H9 (cell line): ENCODE measurements at regions not wholly inside any gene's neighbourhood (a gene's known extent, or its start where the extent isn't known, plus 50 kb on each side); places are given as distances from the start of the nearest gene placed in this dataset.

ENCODE experiments used
- DNase-seq: peaks from one replicate; pipeline ENCODE4 v3.0.0-alpha.2; 2017
- H2AFZ ChIP-seq: one replicate; pipeline ENCODE4 v1.6.1; 2013; ENCODE audit warnings: mild to moderate bottlenecking, low read length, control low read depth, moderate library complexity
- H2AK5ac ChIP-seq: 2 replicates; pipeline ENCODE4 v1.6.1; 2013; ENCODE audit warnings: low read length, control low read depth, mixed read lengths; ENCODE audit not compliant: insufficient read length
- H2BK120ac ChIP-seq: one replicate; pipeline ENCODE4 v1.6.1; 2013; ENCODE audit warnings: low read depth, mild to moderate bottlenecking, low read length, control low read depth, inconsistent platforms; ENCODE audit not compliant: poor library complexity, severe bottlenecking
- H2BK12ac ChIP-seq: 2 replicates; pipeline ENCODE4 v1.6.1; 2013; ENCODE audit warnings: low read length, control low read depth, mixed read lengths, low read depth; ENCODE audit not compliant: insufficient read length
- H2BK15ac ChIP-seq: 2 replicates; pipeline ENCODE4 v1.6.1; 2013; ENCODE audit warnings: low read depth, low read length, control low read depth
- H2BK20ac ChIP-seq: one replicate; pipeline ENCODE4 v1.6.1; 2013; ENCODE audit warnings: low read depth, mild to moderate bottlenecking, low read length, control low read depth, inconsistent platforms; ENCODE audit not compliant: poor library complexity, severe bottlenecking
- H2BK5ac ChIP-seq: 2 replicates; pipeline ENCODE4 v1.6.1; 2013; ENCODE audit warnings: low read length, control low read depth, mixed read lengths; ENCODE audit not compliant: insufficient read length
- H3K14ac ChIP-seq: 2 replicates; pipeline ENCODE4 v1.6.1; 2013; ENCODE audit warnings: low read length, control low read depth; ENCODE audit not compliant: insufficient read depth
- H3K18ac ChIP-seq: 2 replicates; pipeline ENCODE4 v1.6.1; 2013; ENCODE audit warnings: low read depth, mild to moderate bottlenecking, mixed read lengths, low read length, control low read depth; ENCODE audit not compliant: insufficient read length
- H3K23ac ChIP-seq: 2 replicates; pipeline ENCODE4 v1.6.1; 2013; ENCODE audit warnings: low read length, control low read depth, mixed read lengths, low read depth; ENCODE audit not compliant: insufficient read length
- H3K23me2 ChIP-seq: 2 replicates; pipeline ENCODE4 v1.6.1; 2013; ENCODE audit warnings: low read depth, mild to moderate bottlenecking, mixed read lengths, low read length, control low read depth; ENCODE audit not compliant: insufficient read length, poor library complexity, severe bottlenecking
- H3K27ac ChIP-seq: 2 replicates; pipeline ENCODE4 v1.5.1; 2013; ENCODE audit warnings: low read length, control low read depth, mixed read lengths, low read depth; ENCODE audit not compliant: insufficient read length
- H3K27me3 ChIP-seq: 2 replicates; pipeline ENCODE4 v1.6.1; 2013; ENCODE audit warnings: low read length, control low read depth, inconsistent platforms; ENCODE audit not compliant: insufficient read depth
- H3K4ac ChIP-seq: 2 replicates; pipeline ENCODE4 v1.6.1; 2013; ENCODE audit warnings: low read depth, mild to moderate bottlenecking, control low read depth, inconsistent platforms, low read length, moderate library complexity
- H3K4me1 ChIP-seq: 2 replicates; pipeline ENCODE4 v1.6.1; 2013; ENCODE audit warnings: low read length, control low read depth, inconsistent platforms; ENCODE audit not compliant: insufficient read depth
- H3K4me2 ChIP-seq: 2 replicates; pipeline ENCODE4 v1.6.1; 2013; ENCODE audit warnings: low read length, control low read depth, mixed read lengths; ENCODE audit not compliant: insufficient read length, insufficient read depth
- H3K56ac ChIP-seq: 2 replicates; pipeline ENCODE4 v1.6.1; 2013; ENCODE audit warnings: low read depth, mild to moderate bottlenecking, mixed read lengths, low read length, control low read depth; ENCODE audit not compliant: insufficient read length
- H3K79me1 ChIP-seq: 2 replicates; pipeline ENCODE4 v1.6.1; 2013; ENCODE audit warnings: low read depth, mild to moderate bottlenecking, moderate library complexity, low read length, control low read depth, inconsistent platforms; ENCODE audit not compliant: insufficient read depth, poor library complexity, severe bottlenecking
- H3K79me2 ChIP-seq: 2 replicates; pipeline ENCODE4 v1.6.1; 2013; ENCODE audit warnings: low read length, control low read depth, inconsistent platforms; ENCODE audit not compliant: insufficient read depth
- H3K9ac ChIP-seq: 2 replicates; pipeline ENCODE4 v1.6.1; 2013; ENCODE audit warnings: low read length, control low read depth, mixed read lengths; ENCODE audit not compliant: insufficient read length; ENCODE audit errors: extremely low read depth
- H3K9me3 ChIP-seq: one replicate; pipeline ENCODE4 v1.6.1; 2013; ENCODE audit warnings: low read depth, low read length, inconsistent platforms; ENCODE audit not compliant: control insufficient read depth
- H3T11ph ChIP-seq: one replicate; pipeline ENCODE4 v1.6.1; 2013; ENCODE audit warnings: mild to moderate bottlenecking, low read length, control low read depth, inconsistent platforms
- H4K20me1 ChIP-seq: one replicate; pipeline ENCODE4 v1.6.1; 2013; ENCODE audit not compliant: control insufficient read depth, insufficient read length, insufficient read depth
- H4K5ac ChIP-seq: 2 replicates; pipeline ENCODE4 v1.6.1; 2013; ENCODE audit warnings: low read depth, mild to moderate bottlenecking, mixed read lengths, low read length, control low read depth; ENCODE audit not compliant: insufficient read length
- H4K8ac ChIP-seq: replicated peaks from 2 replicates; pipeline ENCODE4 v1.6.1; 2013; ENCODE audit warnings: low read length, control low read depth, mixed read lengths, low read depth; ENCODE audit not compliant: insufficient read length
- H4K91ac ChIP-seq: 2 replicates; pipeline ENCODE4 v1.6.1; 2013; ENCODE audit warnings: low read depth, mild to moderate bottlenecking, moderate library complexity, mixed read lengths, low read length, control low read depth; ENCODE audit not compliant: insufficient read length
- H3K27ac Mint-ChIP-seq, 3 experiments: 2 replicates in 2 of 3; 3 replicates in 1 of 3; pipeline ENCODE4 v1.8.0; 2020 to 2021; ENCODE audit warnings: mixed read lengths in 3 of 3, mild to moderate bottlenecking in 1 of 3, moderate library complexity in 1 of 3
- H3K27me3 Mint-ChIP-seq: 2 replicates; pipeline ENCODE4 v1.8.0; 2021; ENCODE audit warnings: low read depth, mild to moderate bottlenecking, moderate library complexity, mixed read lengths
- H3K36me3 Mint-ChIP-seq, 3 experiments: 2 replicates in 2 of 3; 3 replicates in 1 of 3; pipeline ENCODE4 v1.8.0; 2020 to 2021; ENCODE audit warnings: low read depth in 3 of 3, mixed read lengths in 3 of 3; ENCODE audit not compliant: insufficient read depth in 1 of 3
- H3K4me1 Mint-ChIP-seq, 2 experiments: 2 replicates each; pipeline ENCODE4 v1.8.0; 2020; ENCODE audit warnings: mixed read lengths in 2 of 2
- H3K4me3 Mint-ChIP-seq, 2 experiments: 2 replicates in 1 of 2; 3 replicates in 1 of 2; pipeline ENCODE4 v1.8.0; 2020 to 2021; ENCODE audit warnings: mild to moderate bottlenecking in 2 of 2, mixed read lengths in 2 of 2, moderate library complexity in 1 of 2
- H3K9me3 Mint-ChIP-seq, 2 experiments: 2 replicates in 1 of 2; 3 replicates in 1 of 2; pipeline ENCODE4 v1.8.0; 2020; ENCODE audit warnings: mild to moderate bottlenecking in 2 of 2, mixed read lengths in 2 of 2, moderate library complexity in 1 of 2
- CTCF ChIP-seq: fragments of 200-600 bp; sonication (generic); conservative IDR thresholded peaks from 3 replicates; pipeline ENCODE4 v1.8.0; 2021; ENCODE audit warnings: antibody characterized with exemption, mild to moderate bottlenecking
- WGBS: extraction: QIAGEN DNeasy Blood & Tissue Kit; methylation state at CpG from one replicate; pipeline ENCODE4 v1.1.7; 2013; ENCODE audit warnings: missing lambda C conversion rate, low lambda C conversion rate, mixed read lengths; ENCODE audit not compliant: insufficient read length; ENCODE audit errors: extremely low coverage; 5-methylcytosine and 5-hydroxymethylcytosine counted together

DNA sequence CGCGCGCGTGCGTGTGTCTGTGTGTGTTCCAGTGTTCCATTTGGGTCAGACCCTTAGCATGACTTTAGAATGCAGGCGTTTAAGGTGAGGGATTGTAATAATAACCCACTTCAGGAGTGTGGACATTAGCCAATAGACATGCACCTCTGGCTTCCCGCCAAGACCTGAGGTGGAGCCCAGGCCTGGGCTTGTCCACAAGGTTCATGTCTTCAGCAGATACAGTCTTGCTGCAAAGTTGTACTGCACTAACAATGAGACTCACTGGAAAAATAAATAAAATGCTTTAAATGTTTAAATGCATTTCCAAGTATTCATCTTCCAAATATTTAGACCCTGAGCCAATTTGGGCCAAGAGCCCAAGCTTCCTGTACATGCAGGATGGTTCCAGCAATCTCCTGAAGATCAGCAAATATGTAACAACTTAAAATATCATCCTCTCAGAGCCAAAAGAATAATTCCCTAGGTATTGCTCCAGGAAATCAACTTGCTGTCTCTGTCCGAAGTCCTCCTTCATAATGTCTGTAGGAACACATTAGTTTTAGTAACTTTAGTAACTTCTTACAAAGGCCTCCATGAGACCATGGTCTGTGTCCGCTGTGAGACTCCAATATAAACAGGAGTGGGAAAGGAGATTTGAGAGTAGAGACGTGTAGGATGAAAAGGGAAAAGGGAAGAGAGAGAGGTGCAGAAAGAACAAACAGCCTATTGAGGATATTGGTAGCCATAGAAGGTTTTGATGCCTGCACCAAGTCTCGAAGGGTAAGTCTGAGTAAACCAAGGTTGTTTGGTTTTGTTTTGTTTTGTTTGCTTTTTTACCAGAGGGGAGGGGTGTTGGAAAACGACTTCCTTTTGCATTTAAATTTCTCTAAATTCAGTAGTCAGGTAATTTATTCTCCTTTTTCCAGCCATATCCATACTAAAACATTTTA, 98.5 kb upstream of the KLF3 start:
- H3K4me1 ChIP-seq: no peaks in the 10 kb centered on the region
- H3K4me3 Mint-ChIP-seq: no peak overlapping the region
- no peak overlapping the region for H2BK120ac ChIP-seq
- H3K56ac ChIP-seq: no peak overlapping the region
- WGBS: 100% methylated on average over 1 of the region's 12 CpGs
- 0 out of 4 replicates have a peak, but pooled peaks cover 0 to 3% of the 10 kb centered on the region in 2 experiments for H3K4me1 Mint-ChIP-seq
- no peak overlapping the region for H3K27ac Mint-ChIP-seq
- no peaks in the 10 kb centered on the region for H3K9me3 ChIP-seq
- H4K20me1 ChIP-seq: no peaks in the 10 kb centered on the region
- no peak overlapping the region for H2BK12ac ChIP-seq
- H3K27me3 ChIP-seq: no peaks in the 10 kb centered on the region
- TF ChIP-seq CTCF: no peak
- H2BK15ac ChIP-seq: no peak overlapping the region
- H3K4ac ChIP-seq: no peak overlapping the region
- no peaks in the 10 kb centered on the region for H3K79me1 ChIP-seq
- no peaks in the 10 kb centered on the region for H3K9me3 Mint-ChIP-seq
- no peak overlapping the region for H2AFZ ChIP-seq
- no peaks in the 10 kb centered on the region for H3K79me2 ChIP-seq
- no peak overlapping the region for H3T11ph ChIP-seq
- no peak overlapping the region for H3K27ac ChIP-seq
- H3K9ac ChIP-seq: no peak overlapping the region
- H4K91ac ChIP-seq: no peak overlapping the region
- H4K5ac ChIP-seq: no peak overlapping the region
- H2BK20ac ChIP-seq: no peak overlapping the region
- no peak overlapping the region for H3K18ac ChIP-seq
- H4K8ac ChIP-seq: no peak overlapping the region
- DNase-seq: no peak
- no peak overlapping the region for H2BK5ac ChIP-seq
- H3K36me3 Mint-ChIP-seq: no peaks in the 10 kb centered on the region
- no peak overlapping the region for H3K14ac ChIP-seq
- H3K23me2 ChIP-seq: no peaks in the 10 kb centered on the region
- no peaks in the 10 kb centered on the region; the same call in none of the 2 replicates for H3K27me3 Mint-ChIP-seq
- H2AK5ac ChIP-seq: no peak overlapping the region
- no peak overlapping the region for H3K4me2 ChIP-seq
- no peak overlapping the region for H3K23ac ChIP-seq
